ENCODE measurements at regions not wholly inside any gene's neighbourhood (a gene's known extent, or its start where the extent isn't known, plus 50 kb on each side); places are given as distances from the start of the nearest gene placed in this dataset.

DNA sequence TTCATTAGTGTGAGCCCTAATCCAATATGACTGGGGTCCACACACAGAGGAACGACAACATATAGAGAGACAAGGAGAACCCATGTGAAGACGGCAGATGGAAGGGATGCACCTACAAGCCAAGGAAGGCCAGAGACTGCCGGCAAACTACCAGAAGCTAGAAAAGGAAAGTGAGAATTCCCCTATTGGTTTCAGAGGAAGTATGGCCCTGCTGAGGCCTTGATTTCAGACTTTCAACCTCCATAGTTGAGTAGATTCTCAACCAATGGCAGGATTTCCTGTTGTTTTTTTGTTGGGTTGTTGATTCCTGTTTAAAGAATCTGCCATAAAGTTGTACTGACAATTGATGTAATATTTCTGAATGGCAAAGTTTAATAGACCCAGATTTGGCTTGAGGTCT is 241.5 kb downstream of the SATB2 start:
- Histone ChIP-seq H3K36me3 (no peaks in the 10 kb centered on the region), H3K27me3 (no peaks in the 10 kb centered on the region), H3K4me1 (no peaks in the 10 kb centered on the region), H3K27ac (no peak overlapping the region), H3K4me3 (no peak overlapping the region), H3K9me3 (no peaks in the 10 kb centered on the region)
- ATAC-seq (no peak), DNase-seq (no peak)
- intact Hi-C loops (cut with DNase I), result no loop called here
- TF ChIP-seq, protein P1, sequence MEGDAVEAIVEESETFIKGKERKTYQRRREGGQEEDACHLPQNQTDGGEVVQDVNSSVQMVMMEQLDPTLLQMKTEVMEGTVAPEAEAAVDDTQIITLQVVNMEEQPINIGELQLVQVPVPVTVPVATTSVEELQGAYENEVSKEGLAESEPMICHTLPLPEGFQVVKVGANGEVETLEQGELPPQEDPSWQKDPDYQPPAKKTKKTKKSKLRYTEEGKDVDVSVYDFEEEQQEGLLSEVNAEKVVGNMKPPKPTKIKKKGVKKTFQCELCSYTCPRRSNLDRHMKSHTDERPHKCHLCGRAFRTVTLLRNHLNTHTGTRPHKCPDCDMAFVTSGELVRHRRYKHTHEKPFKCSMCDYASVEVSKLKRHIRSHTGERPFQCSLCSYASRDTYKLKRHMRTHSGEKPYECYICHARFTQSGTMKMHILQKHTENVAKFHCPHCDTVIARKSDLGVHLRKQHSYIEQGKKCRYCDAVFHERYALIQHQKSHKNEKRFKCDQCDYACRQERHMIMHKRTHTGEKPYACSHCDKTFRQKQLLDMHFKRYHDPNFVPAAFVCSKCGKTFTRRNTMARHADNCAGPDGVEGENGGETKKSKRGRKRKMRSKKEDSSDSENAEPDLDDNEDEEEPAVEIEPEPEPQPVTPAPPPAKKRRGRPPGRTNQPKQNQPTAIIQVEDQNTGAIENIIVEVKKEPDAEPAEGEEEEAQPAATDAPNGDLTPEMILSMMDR (IDR thresholded peaks at IDR 0.05), result no peak

DNA sequence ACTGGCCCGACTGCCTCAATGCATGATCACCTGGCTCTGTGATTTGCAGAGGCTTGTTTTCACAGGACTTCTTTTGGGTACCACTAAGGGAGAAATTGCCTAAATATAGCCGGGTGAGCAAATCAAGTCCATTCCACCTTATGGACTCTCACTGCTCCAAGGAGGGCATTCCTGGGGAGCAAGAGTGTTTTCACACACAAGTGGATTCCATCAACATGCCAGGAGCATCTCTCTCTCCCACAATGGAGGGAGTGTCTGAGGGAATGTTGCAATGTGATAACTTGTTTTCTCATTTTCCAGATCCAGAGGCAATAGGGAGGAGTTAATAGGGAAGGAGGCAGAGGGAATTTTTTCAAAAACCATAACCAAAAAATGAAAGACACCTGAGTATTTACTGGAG is 250.7 kb downstream of the SATB2 start:
- TF ChIP-seq, protein P1 (IDR thresholded peaks at IDR 0.05), result no peak
- DNase-seq (no peak), ATAC-seq (no peak)
- H3K27ac ChIP-seq, result no peak overlapping the region
- intact Hi-C loops (cut with DNase I), result no loop called here
- no peaks in the 10 kb centered on the region for H3K27me3 ChIP-seq
- no peaks in the 10 kb centered on the region for H3K9me3 ChIP-seq
- no peaks in the 10 kb centered on the region for H3K36me3 ChIP-seq
- H3K4me3 ChIP-seq, result no peak overlapping the region
- H3K4me1 ChIP-seq, result no peaks in the 10 kb centered on the region

DNA sequence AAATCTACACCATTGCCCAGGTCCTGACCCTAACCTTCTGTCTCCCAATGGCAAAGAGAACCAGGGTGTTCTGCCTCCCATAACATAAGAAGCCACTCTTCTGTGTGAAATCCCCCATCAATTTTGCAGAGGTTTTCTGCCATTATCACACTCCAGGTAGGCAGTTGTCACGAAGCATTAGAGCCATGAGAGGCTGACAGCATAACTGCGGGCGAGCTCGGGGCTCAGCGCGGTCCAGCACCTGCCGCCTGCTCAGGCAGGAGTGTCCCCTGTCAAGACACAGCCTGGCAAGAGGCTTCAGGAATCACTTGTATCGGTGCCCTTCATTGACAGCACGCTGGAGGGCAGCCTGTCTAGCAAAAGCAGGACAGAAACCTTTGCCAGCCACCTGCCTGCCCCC is 251.2 kb downstream of the SATB2 start:
- H3K27me3 ChIP-seq, result no peaks in the 10 kb centered on the region
- H3K4me3 ChIP-seq, result no peak overlapping the region
- intact Hi-C loops (cut with DNase I), result no loop called here
- no peak overlapping the region for H3K27ac ChIP-seq
- DNase-seq, result no peak
- H3K36me3 ChIP-seq, result no peaks in the 10 kb centered on the region
- TF ChIP-seq, protein P1 (IDR thresholded peaks at IDR 0.05), result no peak
- H3K9me3 ChIP-seq, result no peaks in the 10 kb centered on the region
- H3K4me1 ChIP-seq, result no peaks in the 10 kb centered on the region
- ATAC-seq, result no peak

- Histone ChIP-seq H3K27me3 (no peaks in the 10 kb centered on the region), H3K27ac (no peak overlapping the region), H3K4me1 (no peaks in the 10 kb centered on the region), H3K36me3 (no peaks in the 10 kb centered on the region), H3K4me3 (no peak overlapping the region), H3K9me3 (no peaks in the 10 kb centered on the region)
- intact Hi-C loops (cut with DNase I), result no loop called here
- DNase-seq (no peak), ATAC-seq (no peak)
- TF ChIP-seq, protein P1 (IDR thresholded peaks at IDR 0.05), result no peak
These were observed 254.8 kb downstream of the SATB2 start for GRCh38 chr2:199202964-199203363.

DNA sequence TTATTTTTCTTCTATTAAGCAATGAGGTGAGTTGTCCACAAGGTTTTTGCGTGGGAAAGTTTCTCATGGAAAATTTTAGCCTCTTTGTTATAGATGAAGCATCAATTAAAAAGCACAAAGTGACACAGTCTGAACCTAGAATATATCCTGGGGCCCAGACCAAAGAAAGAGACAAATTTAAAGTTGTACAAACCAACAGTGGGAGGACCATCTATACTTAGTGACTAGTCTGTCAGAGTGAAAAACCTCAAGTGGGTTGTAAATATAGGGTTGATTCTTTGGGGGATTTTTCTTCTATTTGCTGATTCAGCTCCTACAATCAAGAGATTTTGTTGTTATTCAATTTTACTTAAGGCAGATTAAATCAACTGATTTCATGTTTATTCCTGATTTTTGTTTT is 256.2 kb downstream of the SATB2 start:
- no peak overlapping the region for H3K4me3 ChIP-seq
- no peak for ATAC-seq
- intact Hi-C loops (cut with DNase I), result no loop called here
- no peaks in the 10 kb centered on the region for H3K27me3 ChIP-seq
- TF ChIP-seq, protein P1 (IDR thresholded peaks at IDR 0.05), result no peak
- no peaks in the 10 kb centered on the region for H3K9me3 ChIP-seq
- H3K36me3 ChIP-seq, result no peaks in the 10 kb centered on the region
- no peaks in the 10 kb centered on the region for H3K4me1 ChIP-seq
- no peak for DNase-seq
- no peak overlapping the region for H3K27ac ChIP-seq

- ATAC-seq, result no peak
- Histone ChIP-seq H3K4me3 (no peak overlapping the region), H3K9me3 (no peaks in the 10 kb centered on the region), H3K36me3 (no peaks in the 10 kb centered on the region), H3K4me1 (no peaks in the 10 kb centered on the region), H3K27me3 (no peaks in the 10 kb centered on the region), H3K27ac (no peak overlapping the region)
- DNase-seq, result no peak
- TF ChIP-seq, protein P1 (IDR thresholded peaks at IDR 0.05), result no peak
- intact Hi-C loops (cut with DNase I), result no loop called here
These were observed 257.9 kb downstream of the SATB2 start for GRCh38 chr2:199199797-199200196.
